Right hindlimb (tissue), 1 donor: ENCODE measurements at regions not wholly inside any gene's neighbourhood (a gene's known extent, or its start where the extent isn't known, plus 50 kb on each side); places are given as distances from the start of the nearest gene placed in this dataset.
"Not testable (repeated sequence)": the region's sequence is repeated elsewhere in the genome, so short reads cannot be mapped to it uniquely, and the experiment has no call there.

ENCODE experiments used
- DNase-seq: peaks from one replicate; pipeline ENCODE4 v3.0.0-alpha.2; 2018

GRCh38 chr13:47687577-47687976, 313.5 kb downstream of the SUCLA2 start:
- DNase-seq, result no peak

- DNase-seq, result not testable (repeated sequence)
Measured at GRCh38 chr13:47685156-47685555, 315.9 kb downstream of the SUCLA2 start.

- no peak for DNase-seq
Measured at GRCh38 chr13:47680748-47681147, 320.3 kb downstream of the SUCLA2 start.

GRCh38 chr13:47679401-47679800, 321.7 kb downstream of the SUCLA2 start:
- no peak for DNase-seq

- DNase-seq, result no peak
Measured at GRCh38 chr13:47678201-47678968, 322.7 kb downstream of the SUCLA2 start.

GRCh38 chr13:47675871-47676270, 325.2 kb downstream of the SUCLA2 start:
- DNase-seq, result no peak

- DNase-seq, result no peak
Measured at GRCh38 chr13:47673009-47673850, 327.8 kb downstream of the SUCLA2 start.

- no peak for DNase-seq
Measured at GRCh38 chr13:47672245-47673008, 328.6 kb downstream of the SUCLA2 start.

GRCh38 chr13:47671776-47672175, 329.3 kb downstream of the SUCLA2 start:
- DNase-seq, result no peak

GRCh38 chr13:47665043-47665442, 336.0 kb downstream of the SUCLA2 start:
- no peak for DNase-seq

GRCh38 chr13:47661076-47661475, 340.0 kb downstream of the SUCLA2 start:
- no peak for DNase-seq

GRCh38 chr13:47656651-47657050, 344.4 kb downstream of the SUCLA2 start:
- no peak for DNase-seq

- DNase-seq, result no peak
Measured at GRCh38 chr13:47650209-47650608, 350.9 kb downstream of the SUCLA2 start.

GRCh38 chr13:47647001-47647400, 354.1 kb downstream of the SUCLA2 start:
- no peak for DNase-seq

GRCh38 chr13:47646298-47646697, 354.8 kb downstream of the SUCLA2 start:
- DNase-seq, result no peak

- DNase-seq, result no peak
Measured at GRCh38 chr13:47639738-47640447, 361.2 kb downstream of the SUCLA2 start.

GRCh38 chr13:47638627-47639026, 362.4 kb downstream of the SUCLA2 start:
- DNase-seq, result no peak

GRCh38 chr13:47632311-47632710, 368.8 kb downstream of the SUCLA2 start:
- no peak for DNase-seq

- DNase-seq, result no peak
Measured at GRCh38 chr13:47628666-47629065, 372.4 kb downstream of the SUCLA2 start.

- DNase-seq, result no peak
Measured at GRCh38 chr13:47623862-47624261, 377.2 kb downstream of the SUCLA2 start.

GRCh38 chr13:47621931-47622330, 379.1 kb downstream of the SUCLA2 start:
- DNase-seq, result no peak

GRCh38 chr13:47611664-47612288, 389.3 kb downstream of the SUCLA2 start:
- DNase-seq, result no peak
